Neural cell (in vitro differentiated cells): ENCODE measurements at regions not wholly inside any gene's neighbourhood (a gene's known extent, or its start where the extent isn't known, plus 50 kb on each side); places are given as distances from the start of the nearest gene placed in this dataset.

Experiments used
- H2AFZ ChIP-seq: fragments of 200-600, 300-800 bp; sonication (generic), shearing (Covaris generic); 2 replicates; pipeline ENCODE4 v1.6.0; 2014; ENCODE audit warnings: low read depth, mild to moderate bottlenecking, antibody characterized with exemption, low read length, moderate library complexity
- H3F3A ChIP-seq: fragments of 200-600 bp; shearing (Covaris generic); 2 replicates; pipeline ENCODE4 v1.6.1; 2016; ENCODE audit warnings: mild to moderate bottlenecking, moderate library complexity, mixed read lengths, antibody characterized with exemption, low read length; ENCODE audit not compliant: insufficient read depth, poor library complexity, severe bottlenecking
- H3K27ac ChIP-seq: fragments of 200-600, 300-800 bp; sonication (generic), shearing (Covaris generic); 2 replicates; pipeline ENCODE4 v1.5.1; 2014; ENCODE audit warnings: mild to moderate bottlenecking, low read length, moderate library complexity
- H3K27me3 ChIP-seq: fragments of 300-800, 200-600 bp; sonication (generic), shearing (Covaris generic); 2 replicates; pipeline ENCODE4 v1.6.0; 2014; ENCODE audit warnings: mild to moderate bottlenecking, low read depth, low read length, moderate library complexity; ENCODE audit not compliant: insufficient read depth
- H3K36me3 ChIP-seq: fragments of 300-800, 200-600 bp; sonication (generic), shearing (Covaris generic); 2 replicates; pipeline ENCODE4 v1.5.1; 2014; ENCODE audit warnings: mild to moderate bottlenecking, antibody characterized with exemption, low read length, moderate library complexity; ENCODE audit not compliant: insufficient read depth
- H3K4me2 ChIP-seq: fragments of 300-800, 200-600 bp; sonication (generic), shearing (Covaris generic); 2 replicates; pipeline ENCODE4 v1.6.0; 2014; ENCODE audit warnings: mild to moderate bottlenecking, low read length
- H3K4me3 ChIP-seq: fragments of 300-800, 200-600 bp; sonication (generic), shearing (Covaris generic); 2 replicates; pipeline ENCODE4 v1.5.1; 2014; ENCODE audit warnings: mild to moderate bottlenecking, low read length, moderate library complexity
- H3K79me2 ChIP-seq: fragments of 200-600 bp; shearing (Covaris generic); replicated peaks from 2 replicates; pipeline ENCODE4 v1.6.0; 2014; ENCODE audit warnings: mild to moderate bottlenecking, low read length, moderate library complexity; ENCODE audit not compliant: insufficient read depth
- H3K9ac ChIP-seq: fragments of 300-800, 200-600 bp; sonication (generic), shearing (Covaris generic); 2 replicates; pipeline ENCODE4 v1.6.1; 2016; ENCODE audit warnings: mild to moderate bottlenecking, low read length, mixed read lengths
- H3K9me2 ChIP-seq: fragments of 200-600 bp; shearing (Covaris generic); 2 replicates; pipeline ENCODE4 v1.6.1; 2016; ENCODE audit warnings: mild to moderate bottlenecking, low read length, mixed read lengths; ENCODE audit not compliant: insufficient read depth
- H3K9me3 ChIP-seq: fragments of 200-600, 300-800 bp; sonication (generic), shearing (Covaris generic); 2 replicates; pipeline ENCODE4 v1.6.1; 2016; ENCODE audit warnings: mild to moderate bottlenecking, mixed run types, low read length, moderate library complexity, mixed read lengths
- H4K20me1 ChIP-seq: fragments of 200-600 bp; shearing (Covaris generic); 2 replicates; pipeline ENCODE4 v1.6.1; 2016; ENCODE audit warnings: mild to moderate bottlenecking, mixed run types; ENCODE audit not compliant: insufficient read depth
- CTCF ChIP-seq: fragments of 450-650 bp; IDR thresholded peaks from 2 replicates; pipeline ENCODE4 v1.5.1; 2014; ENCODE audit warnings: antibody characterized with exemption, mild to moderate bottlenecking, moderate library complexity; ENCODE audit not compliant: poor library complexity, severe bottlenecking
- EP300 ChIP-seq: fragments of 450-650 bp; conservative IDR thresholded peaks from 2 replicates; pipeline ENCODE4 v1.6.1; 2014; ENCODE audit warnings: antibody characterized with exemption, mild to moderate bottlenecking, moderate library complexity; ENCODE audit not compliant: poor library complexity, severe bottlenecking
- EZH2 ChIP-seq: fragments of 200-600, 300-800 bp; shearing (Covaris generic), sonication (generic); IDR thresholded peaks from 2 replicates; pipeline ENCODE4 v1.6.1; 2014; ENCODE audit warnings: antibody characterized with exemption, low read length, borderline replicate concordance, mild to moderate bottlenecking; ENCODE audit not compliant: insufficient read depth, poor library complexity, severe bottlenecking
- MXI1 ChIP-seq: fragments of 450-650 bp; conservative IDR thresholded peaks from 2 replicates; pipeline ENCODE4 v1.6.1; 2014; ENCODE audit warnings: antibody characterized with exemption, mild to moderate bottlenecking; ENCODE audit not compliant: poor library complexity, severe bottlenecking
- POLR2AphosphoS5 ChIP-seq: IDR thresholded peaks from 2 replicates; pipeline ENCODE4 v1.6.1; 2012
- RAD21 ChIP-seq: fragments of 450-650 bp; conservative IDR thresholded peaks from 2 replicates; pipeline ENCODE4 v1.6.1; 2014; ENCODE audit warnings: antibody characterized with exemption, mild to moderate bottlenecking, moderate library complexity
- REST ChIP-seq: IDR thresholded peaks from 2 replicates; pipeline ENCODE4 v1.6.1; 2012; ENCODE audit warnings: borderline replicate concordance
- SMC3 ChIP-seq: fragments of 450-650 bp; conservative IDR thresholded peaks from 2 replicates; pipeline ENCODE4 v1.6.1; 2014; ENCODE audit warnings: antibody characterized with exemption, mild to moderate bottlenecking, moderate library complexity; ENCODE audit not compliant: poor library complexity
- TAF1 ChIP-seq: IDR thresholded peaks from 2 replicates; pipeline ENCODE4 v1.6.1; 2012; ENCODE audit warnings: low read depth

DNA sequence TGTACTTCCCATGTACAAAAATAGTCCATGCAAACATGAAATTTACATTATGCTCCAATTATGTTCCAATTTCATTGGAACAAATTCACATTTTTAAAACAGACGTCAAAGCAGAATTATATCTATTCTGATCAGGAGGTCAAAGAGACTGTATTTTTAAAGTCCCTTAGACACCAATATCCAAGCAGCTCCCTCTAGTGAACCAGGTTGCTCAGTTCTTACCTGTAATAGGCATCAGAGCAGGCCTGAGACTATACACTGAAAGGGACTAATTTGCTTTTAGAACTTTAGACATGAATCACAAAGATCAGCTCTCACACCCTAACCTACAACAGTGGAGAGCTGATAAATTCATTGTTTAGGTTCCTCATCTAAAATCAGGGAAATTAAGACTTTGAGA is 273.9 kb downstream of the MBD2 start:
- Histone ChIP-seq H3K9ac (no peak overlapping the region), H3K36me3 (no peaks in the 10 kb centered on the region), H3K27ac (no peak overlapping the region), H3K4me3 (no peak overlapping the region), H3K79me2 (no peaks in the 10 kb centered on the region), H3K4me2 (no peak overlapping the region), H2AFZ (no peak overlapping the region), H4K20me1 (no peaks in the 10 kb centered on the region), H3K27me3 (no peaks in the 10 kb centered on the region), H3K9me2 (no peaks in the 10 kb centered on the region), H3K9me3 (no peaks in the 10 kb centered on the region), H3F3A (no peaks in the 10 kb centered on the region)
- no peak for TF ChIP-seq SMC3
- TF ChIP-seq RAD21, result no peak
- TF ChIP-seq MXI1, result no peak
- TF ChIP-seq EZH2, result no peak
- TF ChIP-seq EP300, result no peak
- TF ChIP-seq TAF1, result no peak
- TF ChIP-seq CTCF, result no peak
- no peak for TF ChIP-seq REST
- TF ChIP-seq POLR2AphosphoS5, result no peak

- Histone ChIP-seq H3K9ac (no peak overlapping the region), H4K20me1 (no peaks in the 10 kb centered on the region), H3K9me2 (no peaks in the 10 kb centered on the region), H3K27ac (no peak overlapping the region), H3K27me3 (no peaks in the 10 kb centered on the region), H2AFZ (no peak overlapping the region), H3K9me3 (peaks cover 3% of the 10 kb centered on the region), H3F3A (no peaks in the 10 kb centered on the region), H3K4me3 (no peak overlapping the region), H3K79me2 (no peaks in the 10 kb centered on the region), H3K36me3 (no peaks in the 10 kb centered on the region), H3K4me2 (no peak overlapping the region)
- TF ChIP-seq RAD21 (no peak), MXI1 (no peak), EP300 (no peak), TAF1 (no peak), POLR2AphosphoS5 (no peak), EZH2 (no peak), CTCF (no peak), SMC3 (no peak), REST (no peak)
These were observed 275.5 kb downstream of the MBD2 start for GRCh38 chr18:53948991-53949390.
